H9 (cell line): ENCODE measurements at regions not wholly inside any gene's neighbourhood (a gene's known extent, or its start where the extent isn't known, plus 50 kb on each side); places are given as distances from the start of the nearest gene placed in this dataset.

Experiments used
- DNase-seq: peaks from one replicate; pipeline ENCODE4 v3.0.0-alpha.2; 2017
- H2AFZ ChIP-seq: one replicate; pipeline ENCODE4 v1.6.1; 2013; ENCODE audit warnings: mild to moderate bottlenecking, low read length, control low read depth, moderate library complexity
- H2AK5ac ChIP-seq: 2 replicates; pipeline ENCODE4 v1.6.1; 2013; ENCODE audit warnings: low read length, control low read depth, mixed read lengths; ENCODE audit not compliant: insufficient read length
- H2BK120ac ChIP-seq: one replicate; pipeline ENCODE4 v1.6.1; 2013; ENCODE audit warnings: low read depth, mild to moderate bottlenecking, low read length, control low read depth, inconsistent platforms; ENCODE audit not compliant: poor library complexity, severe bottlenecking
- H2BK12ac ChIP-seq: 2 replicates; pipeline ENCODE4 v1.6.1; 2013; ENCODE audit warnings: low read length, control low read depth, mixed read lengths, low read depth; ENCODE audit not compliant: insufficient read length
- H2BK15ac ChIP-seq: 2 replicates; pipeline ENCODE4 v1.6.1; 2013; ENCODE audit warnings: low read depth, low read length, control low read depth
- H2BK20ac ChIP-seq: one replicate; pipeline ENCODE4 v1.6.1; 2013; ENCODE audit warnings: low read depth, mild to moderate bottlenecking, low read length, control low read depth, inconsistent platforms; ENCODE audit not compliant: poor library complexity, severe bottlenecking
- H2BK5ac ChIP-seq: 2 replicates; pipeline ENCODE4 v1.6.1; 2013; ENCODE audit warnings: low read length, control low read depth, mixed read lengths; ENCODE audit not compliant: insufficient read length
- H3K14ac ChIP-seq: 2 replicates; pipeline ENCODE4 v1.6.1; 2013; ENCODE audit warnings: low read length, control low read depth; ENCODE audit not compliant: insufficient read depth
- H3K18ac ChIP-seq: 2 replicates; pipeline ENCODE4 v1.6.1; 2013; ENCODE audit warnings: low read depth, mild to moderate bottlenecking, mixed read lengths, low read length, control low read depth; ENCODE audit not compliant: insufficient read length
- H3K23ac ChIP-seq: 2 replicates; pipeline ENCODE4 v1.6.1; 2013; ENCODE audit warnings: low read length, control low read depth, mixed read lengths, low read depth; ENCODE audit not compliant: insufficient read length
- H3K23me2 ChIP-seq: 2 replicates; pipeline ENCODE4 v1.6.1; 2013; ENCODE audit warnings: low read depth, mild to moderate bottlenecking, mixed read lengths, low read length, control low read depth; ENCODE audit not compliant: insufficient read length, poor library complexity, severe bottlenecking
- H3K27ac ChIP-seq: 2 replicates; pipeline ENCODE4 v1.5.1; 2013; ENCODE audit warnings: low read length, control low read depth, mixed read lengths, low read depth; ENCODE audit not compliant: insufficient read length
- H3K27me3 ChIP-seq: 2 replicates; pipeline ENCODE4 v1.6.1; 2013; ENCODE audit warnings: low read length, control low read depth, inconsistent platforms; ENCODE audit not compliant: insufficient read depth
- H3K4ac ChIP-seq: 2 replicates; pipeline ENCODE4 v1.6.1; 2013; ENCODE audit warnings: low read depth, mild to moderate bottlenecking, control low read depth, inconsistent platforms, low read length, moderate library complexity
- H3K4me1 ChIP-seq: 2 replicates; pipeline ENCODE4 v1.6.1; 2013; ENCODE audit warnings: low read length, control low read depth, inconsistent platforms; ENCODE audit not compliant: insufficient read depth
- H3K4me2 ChIP-seq: 2 replicates; pipeline ENCODE4 v1.6.1; 2013; ENCODE audit warnings: low read length, control low read depth, mixed read lengths; ENCODE audit not compliant: insufficient read length, insufficient read depth
- H3K56ac ChIP-seq: 2 replicates; pipeline ENCODE4 v1.6.1; 2013; ENCODE audit warnings: low read depth, mild to moderate bottlenecking, mixed read lengths, low read length, control low read depth; ENCODE audit not compliant: insufficient read length
- H3K79me1 ChIP-seq: 2 replicates; pipeline ENCODE4 v1.6.1; 2013; ENCODE audit warnings: low read depth, mild to moderate bottlenecking, moderate library complexity, low read length, control low read depth, inconsistent platforms; ENCODE audit not compliant: insufficient read depth, poor library complexity, severe bottlenecking
- H3K79me2 ChIP-seq: 2 replicates; pipeline ENCODE4 v1.6.1; 2013; ENCODE audit warnings: low read length, control low read depth, inconsistent platforms; ENCODE audit not compliant: insufficient read depth
- H3K9ac ChIP-seq: 2 replicates; pipeline ENCODE4 v1.6.1; 2013; ENCODE audit warnings: low read length, control low read depth, mixed read lengths; ENCODE audit not compliant: insufficient read length; ENCODE audit errors: extremely low read depth
- H3K9me3 ChIP-seq: one replicate; pipeline ENCODE4 v1.6.1; 2013; ENCODE audit warnings: low read depth, low read length, inconsistent platforms; ENCODE audit not compliant: control insufficient read depth
- H3T11ph ChIP-seq: one replicate; pipeline ENCODE4 v1.6.1; 2013; ENCODE audit warnings: mild to moderate bottlenecking, low read length, control low read depth, inconsistent platforms
- H4K20me1 ChIP-seq: one replicate; pipeline ENCODE4 v1.6.1; 2013; ENCODE audit not compliant: control insufficient read depth, insufficient read length, insufficient read depth
- H4K5ac ChIP-seq: 2 replicates; pipeline ENCODE4 v1.6.1; 2013; ENCODE audit warnings: low read depth, mild to moderate bottlenecking, mixed read lengths, low read length, control low read depth; ENCODE audit not compliant: insufficient read length
- H4K8ac ChIP-seq: replicated peaks from 2 replicates; pipeline ENCODE4 v1.6.1; 2013; ENCODE audit warnings: low read length, control low read depth, mixed read lengths, low read depth; ENCODE audit not compliant: insufficient read length
- H4K91ac ChIP-seq: 2 replicates; pipeline ENCODE4 v1.6.1; 2013; ENCODE audit warnings: low read depth, mild to moderate bottlenecking, moderate library complexity, mixed read lengths, low read length, control low read depth; ENCODE audit not compliant: insufficient read length
- H3K27ac Mint-ChIP-seq, 3 experiments: 2 replicates in 2 of 3; 3 replicates in 1 of 3; pipeline ENCODE4 v1.8.0; 2020 to 2021; ENCODE audit warnings: mixed read lengths in 3 of 3, mild to moderate bottlenecking in 1 of 3, moderate library complexity in 1 of 3
- H3K27me3 Mint-ChIP-seq: 2 replicates; pipeline ENCODE4 v1.8.0; 2021; ENCODE audit warnings: low read depth, mild to moderate bottlenecking, moderate library complexity, mixed read lengths
- H3K36me3 Mint-ChIP-seq, 3 experiments: 2 replicates in 2 of 3; 3 replicates in 1 of 3; pipeline ENCODE4 v1.8.0; 2020 to 2021; ENCODE audit warnings: low read depth in 3 of 3, mixed read lengths in 3 of 3; ENCODE audit not compliant: insufficient read depth in 1 of 3
- H3K4me1 Mint-ChIP-seq, 2 experiments: 2 replicates each; pipeline ENCODE4 v1.8.0; 2020; ENCODE audit warnings: mixed read lengths in 2 of 2
- H3K4me3 Mint-ChIP-seq, 2 experiments: 2 replicates in 1 of 2; 3 replicates in 1 of 2; pipeline ENCODE4 v1.8.0; 2020 to 2021; ENCODE audit warnings: mild to moderate bottlenecking in 2 of 2, mixed read lengths in 2 of 2, moderate library complexity in 1 of 2
- H3K9me3 Mint-ChIP-seq, 2 experiments: 2 replicates in 1 of 2; 3 replicates in 1 of 2; pipeline ENCODE4 v1.8.0; 2020; ENCODE audit warnings: mild to moderate bottlenecking in 2 of 2, mixed read lengths in 2 of 2, moderate library complexity in 1 of 2
- WGBS: extraction: QIAGEN DNeasy Blood & Tissue Kit; methylation state at CpG from one replicate; pipeline ENCODE4 v1.1.7; 2013; ENCODE audit warnings: missing lambda C conversion rate, low lambda C conversion rate, mixed read lengths; ENCODE audit not compliant: insufficient read length; ENCODE audit errors: extremely low coverage; 5-methylcytosine and 5-hydroxymethylcytosine counted together
- TF ChIP-seq, protein P1 (sequence below): fragments of 200-600 bp; sonication (generic); conservative IDR thresholded peaks from 3 replicates; pipeline ENCODE4 v1.8.0; 2021; ENCODE audit warnings: antibody characterized with exemption, mild to moderate bottlenecking

DNA sequence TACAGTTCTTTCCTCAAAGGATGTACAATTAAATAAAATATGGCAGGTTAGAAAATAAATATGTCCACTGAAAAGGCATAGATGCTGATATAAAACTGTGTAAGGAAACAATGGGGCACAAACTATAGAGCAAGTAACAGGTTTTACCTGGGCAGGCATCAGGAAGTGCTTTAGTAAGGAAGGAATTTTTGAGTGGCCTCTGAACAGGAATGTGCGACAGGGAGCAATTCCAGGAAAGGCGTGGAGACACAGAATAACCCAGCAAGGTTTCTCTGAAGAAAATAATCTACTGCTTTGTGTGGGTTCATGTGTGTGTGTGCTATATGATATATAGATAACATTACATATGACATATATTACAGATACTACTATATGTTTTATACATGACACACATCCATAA lies 128.4 kb downstream of the RGS21 start:
- Histone ChIP-seq H2BK20ac (no peak overlapping the region), H3K79me2 (no peaks in the 10 kb centered on the region), H3K14ac (no peak overlapping the region), H3T11ph (no peak overlapping the region), H3K56ac (no peak overlapping the region), H3K79me1 (no peaks in the 10 kb centered on the region), H3K9ac (no peak overlapping the region), H3K18ac (no peak overlapping the region), H3K27me3 (no peaks in the 10 kb centered on the region), H2BK120ac (no peak overlapping the region), H3K27ac (no peak overlapping the region), H4K8ac (no peak overlapping the region), H3K4ac (no peak overlapping the region), H3K23me2 (no peaks in the 10 kb centered on the region), H3K9me3 (no peaks in the 10 kb centered on the region), H2AFZ (no peak overlapping the region), H3K4me2 (no peak overlapping the region), H4K20me1 (no peaks in the 10 kb centered on the region), H2AK5ac (no peak overlapping the region), H4K5ac (no peak overlapping the region), H4K91ac (no peak overlapping the region), H2BK15ac (no peak overlapping the region), H2BK5ac (no peak overlapping the region), H3K4me1 (peaks cover 3% of the 10 kb centered on the region), H2BK12ac (no peak overlapping the region), H3K23ac (no peak overlapping the region)
- TF ChIP-seq, protein P1, sequence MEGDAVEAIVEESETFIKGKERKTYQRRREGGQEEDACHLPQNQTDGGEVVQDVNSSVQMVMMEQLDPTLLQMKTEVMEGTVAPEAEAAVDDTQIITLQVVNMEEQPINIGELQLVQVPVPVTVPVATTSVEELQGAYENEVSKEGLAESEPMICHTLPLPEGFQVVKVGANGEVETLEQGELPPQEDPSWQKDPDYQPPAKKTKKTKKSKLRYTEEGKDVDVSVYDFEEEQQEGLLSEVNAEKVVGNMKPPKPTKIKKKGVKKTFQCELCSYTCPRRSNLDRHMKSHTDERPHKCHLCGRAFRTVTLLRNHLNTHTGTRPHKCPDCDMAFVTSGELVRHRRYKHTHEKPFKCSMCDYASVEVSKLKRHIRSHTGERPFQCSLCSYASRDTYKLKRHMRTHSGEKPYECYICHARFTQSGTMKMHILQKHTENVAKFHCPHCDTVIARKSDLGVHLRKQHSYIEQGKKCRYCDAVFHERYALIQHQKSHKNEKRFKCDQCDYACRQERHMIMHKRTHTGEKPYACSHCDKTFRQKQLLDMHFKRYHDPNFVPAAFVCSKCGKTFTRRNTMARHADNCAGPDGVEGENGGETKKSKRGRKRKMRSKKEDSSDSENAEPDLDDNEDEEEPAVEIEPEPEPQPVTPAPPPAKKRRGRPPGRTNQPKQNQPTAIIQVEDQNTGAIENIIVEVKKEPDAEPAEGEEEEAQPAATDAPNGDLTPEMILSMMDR: no peak
- no CpG with 5 or more reads among the region's 2 CpGs for WGBS
- H3K4me1 Mint-ChIP-seq: peaks cover 3% of the 10 kb centered on the region in 2 experiments
- no peaks in the 10 kb centered on the region for H3K9me3 Mint-ChIP-seq
- no peak overlapping the region for H3K27ac Mint-ChIP-seq
- H3K4me3 Mint-ChIP-seq: no peak overlapping the region
- DNase-seq: no peak
- no peaks in the 10 kb centered on the region; the same call in 1 of the 2 replicates for H3K27me3 Mint-ChIP-seq
- H3K36me3 Mint-ChIP-seq: no peaks in the 10 kb centered on the region
